ENCODE measurements at regions not wholly inside any gene's neighbourhood (a gene's known extent, or its start where the extent isn't known, plus 50 kb on each side); places are given as distances from the start of the nearest gene placed in this dataset.

DNA sequence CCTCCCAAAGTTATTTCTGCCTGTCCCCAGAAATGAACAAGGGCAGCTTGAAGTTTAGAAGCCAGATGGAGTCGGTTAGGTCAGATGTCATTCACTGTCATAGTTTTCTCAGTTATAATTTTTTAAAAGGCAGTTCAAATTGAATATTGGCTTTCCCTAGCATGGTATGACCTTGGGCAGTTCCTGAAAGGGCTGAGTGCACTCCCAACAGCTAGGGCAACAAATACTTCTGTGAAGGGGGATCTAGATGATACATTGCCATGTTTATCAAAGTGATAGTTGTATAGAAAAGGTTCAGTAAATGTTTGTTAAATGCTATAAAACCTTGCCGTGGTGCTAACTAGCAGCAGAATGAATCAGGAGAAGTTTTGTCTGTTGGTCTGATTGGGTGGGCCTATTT is 938.1 kb upstream of the GRIA3 start:
- TF ChIP-seq, protein P1, sequence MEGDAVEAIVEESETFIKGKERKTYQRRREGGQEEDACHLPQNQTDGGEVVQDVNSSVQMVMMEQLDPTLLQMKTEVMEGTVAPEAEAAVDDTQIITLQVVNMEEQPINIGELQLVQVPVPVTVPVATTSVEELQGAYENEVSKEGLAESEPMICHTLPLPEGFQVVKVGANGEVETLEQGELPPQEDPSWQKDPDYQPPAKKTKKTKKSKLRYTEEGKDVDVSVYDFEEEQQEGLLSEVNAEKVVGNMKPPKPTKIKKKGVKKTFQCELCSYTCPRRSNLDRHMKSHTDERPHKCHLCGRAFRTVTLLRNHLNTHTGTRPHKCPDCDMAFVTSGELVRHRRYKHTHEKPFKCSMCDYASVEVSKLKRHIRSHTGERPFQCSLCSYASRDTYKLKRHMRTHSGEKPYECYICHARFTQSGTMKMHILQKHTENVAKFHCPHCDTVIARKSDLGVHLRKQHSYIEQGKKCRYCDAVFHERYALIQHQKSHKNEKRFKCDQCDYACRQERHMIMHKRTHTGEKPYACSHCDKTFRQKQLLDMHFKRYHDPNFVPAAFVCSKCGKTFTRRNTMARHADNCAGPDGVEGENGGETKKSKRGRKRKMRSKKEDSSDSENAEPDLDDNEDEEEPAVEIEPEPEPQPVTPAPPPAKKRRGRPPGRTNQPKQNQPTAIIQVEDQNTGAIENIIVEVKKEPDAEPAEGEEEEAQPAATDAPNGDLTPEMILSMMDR (IDR thresholded peaks at IDR 0.05; ENCODE audit: insufficient read depth, low read length, poor library complexity, severe bottlenecking): no peak
- no peak for TF ChIP-seq EZH2phosphoT487 (conservative IDR thresholded peaks at IDR 0.05; ENCODE audit: low read length)
